Keratinocyte (primary cell): ENCODE measurements at regions not wholly inside any gene's neighbourhood (a gene's known extent, or its start where the extent isn't known, plus 50 kb on each side); places are given as distances from the start of the nearest gene placed in this dataset.

Experiments used
- DNase-seq: peaks from one replicate; pipeline ENCODE4 v3.0.0-alpha.2; 2011; ENCODE audit warnings: low read depth, missing footprints, low spot score
- FAIRE-seq: peaks from 2 replicates; lab custom pipeline; 2011; peaks lifted over from hg19 to GRCh38; lab: Jason Lieb, UNC
- H2AFZ ChIP-seq: 2 replicates; pipeline ENCODE4 v1.6.0; 2012; ENCODE audit warnings: low read length, control low read depth, inconsistent platforms; ENCODE audit not compliant: control insufficient read depth
- H3K27ac ChIP-seq: 2 replicates; pipeline ENCODE4 v1.5.1; 2011; ENCODE audit warnings: low read length; ENCODE audit not compliant: control insufficient read depth, insufficient read depth
- H3K27me3 ChIP-seq: 3 replicates; pipeline ENCODE4 v1.6.0; 2011; ENCODE audit warnings: low read length; ENCODE audit not compliant: control insufficient read depth, insufficient read depth; ENCODE audit errors: extremely low read depth
- H3K36me3 ChIP-seq, 2 experiments: 2 replicates in 1 of 2; 3 replicates in 1 of 2; pipeline ENCODE4 v1.5.1; 2011; ENCODE audit warnings: low read length in 2 of 2, mild to moderate bottlenecking in 1 of 2; ENCODE audit not compliant: control insufficient read depth in 2 of 2, insufficient read depth in 2 of 2; ENCODE audit errors: extremely low read depth in 1 of 2
- H3K4me1 ChIP-seq: 3 replicates; pipeline ENCODE4 v1.5.1; 2011; ENCODE audit warnings: low read length; ENCODE audit not compliant: control insufficient read depth, insufficient read depth; ENCODE audit errors: extremely low read depth
- H3K4me2 ChIP-seq: 3 replicates; pipeline ENCODE4 v1.6.0; 2011; ENCODE audit warnings: low read depth, low read length; ENCODE audit not compliant: control insufficient read depth, insufficient read depth; ENCODE audit errors: extremely low read depth
- H3K4me3 ChIP-seq, 3 experiments: fragments of 200-600 bp in 1 of 3; sonication (generic) in 1 of 3; 2 replicates in 2 of 3; 3 replicates in 1 of 3; pipeline ENCODE4 v1.5.1; 2011 to 2016; ENCODE audit warnings: low read length in 3 of 3, mild to moderate bottlenecking in 3 of 3, control low read depth in 2 of 3, inconsistent platforms in 1 of 3, low read depth in 1 of 3, mixed read lengths in 1 of 3, mixed run types in 1 of 3, moderate library complexity in 1 of 3; ENCODE audit not compliant: control insufficient read depth in 2 of 3, insufficient read depth in 2 of 3; ENCODE audit errors: extremely low read depth in 1 of 3
- H3K79me2 ChIP-seq: 2 replicates; pipeline ENCODE4 v1.6.0; 2012; ENCODE audit warnings: low read length; ENCODE audit not compliant: control insufficient read depth, insufficient read depth
- H3K9ac ChIP-seq: 3 replicates; pipeline ENCODE4 v1.6.0; 2011; ENCODE audit warnings: low read length; ENCODE audit not compliant: control insufficient read depth, insufficient read depth; ENCODE audit errors: extremely low read depth
- H3K9me1 ChIP-seq: 3 replicates; pipeline ENCODE4 v1.6.0; 2011; ENCODE audit warnings: low read length; ENCODE audit not compliant: control insufficient read depth, insufficient read depth; ENCODE audit errors: extremely low read depth
- H3K9me3 ChIP-seq: 2 replicates; pipeline ENCODE4 v1.5.1; 2012; ENCODE audit warnings: low read depth, low read length; ENCODE audit not compliant: control insufficient read depth
- H4K20me1 ChIP-seq: 3 replicates; pipeline ENCODE4 v1.6.0; 2011; ENCODE audit warnings: low read length; ENCODE audit not compliant: control insufficient read depth, insufficient read depth; ENCODE audit errors: extremely low read depth
- CTCF ChIP-seq, 3 experiments: IDR thresholded peaks in 1 of 3; conservative IDR thresholded peaks in 1 of 3; optimal IDR thresholded peaks in 1 of 3; 2 replicates in 2 of 3; 3 replicates in 1 of 3; pipeline versions ENCODE3 to v1.5.1; 2011; ENCODE audit warnings: low read length in 3 of 3, mild to moderate bottlenecking in 3 of 3, moderate library complexity in 2 of 3, control low read depth in 1 of 3, inconsistent platforms in 1 of 3; ENCODE audit not compliant: insufficient read depth in 2 of 3; ENCODE audit errors: extremely low read depth in 1 of 3
- EZH2 ChIP-seq: IDR thresholded peaks from one replicate; pipeline ENCODE4 v1.6.1; 2012; ENCODE audit warnings: inconsistent platforms, mild to moderate bottlenecking, low read length, moderate library complexity
- dilution Hi-C: fragments of 300-500 bp; cut with MboI; formaldehyde crosslinking; loops from one replicate; pipeline ENCODE4 v1.7.0; 2020; ENCODE audit warnings: low sequenced_read_pairs; ENCODE audit not compliant: extremely low pct_ligation_motif_present

GRCh38 chr13:62767473-62767872, 1351.8 kb upstream of the PCDH20 start:
- Histone ChIP-seq H3K9me3 (peaks cover 2% of the 10 kb centered on the region), H3K27me3 (no peaks in the 10 kb centered on the region), H3K9me1 (no peaks in the 10 kb centered on the region), H2AFZ (no peak overlapping the region), H3K9ac (no peak overlapping the region), H3K79me2 (no peaks in the 10 kb centered on the region), H3K4me2 (no peak overlapping the region), H3K36me3 (no peaks in the 10 kb centered on the region), H4K20me1 (no peaks in the 10 kb centered on the region), H3K4me3 (no peak overlapping the region), H3K4me1 (no peaks in the 10 kb centered on the region), H3K27ac (no peak overlapping the region)
- dilution Hi-C loops = no loop called here
- no peak for TF ChIP-seq EZH2
- no peak for TF ChIP-seq CTCF (optimal IDR thresholded peaks at IDR 0.05 in 1 of 3, IDR thresholded peaks at IDR 0.05 in 1 of 3, conservative IDR thresholded peaks at IDR 0.05 in 1 of 3; ENCODE audit: extremely low read depth in 1 of 3, insufficient read depth in 2 of 3, low read length in 3 of 3)
- DNase-seq (no peak), FAIRE-seq (no peak)

- H2AFZ ChIP-seq = no peak overlapping the region
- DNase-seq (no peak), FAIRE-seq (no peak)
- no peak for TF ChIP-seq EZH2
- no peak for TF ChIP-seq CTCF (optimal IDR thresholded peaks at IDR 0.05 in 1 of 3, IDR thresholded peaks at IDR 0.05 in 1 of 3, conservative IDR thresholded peaks at IDR 0.05 in 1 of 3; ENCODE audit: extremely low read depth in 1 of 3, insufficient read depth in 2 of 3, low read length in 3 of 3)
- no peak overlapping the region for H3K4me2 ChIP-seq
- H3K27ac ChIP-seq = no peak overlapping the region
- no peaks in the 10 kb centered on the region for H3K36me3 ChIP-seq
- no peaks in the 10 kb centered on the region for H3K4me1 ChIP-seq
- dilution Hi-C loops = no loop called here
- no peak overlapping the region for H3K9ac ChIP-seq
- no peaks in the 10 kb centered on the region for H4K20me1 ChIP-seq
- no peaks in the 10 kb centered on the region for H3K9me1 ChIP-seq
- H3K27me3 ChIP-seq = no peaks in the 10 kb centered on the region
- no peaks in the 10 kb centered on the region for H3K9me3 ChIP-seq
- H3K79me2 ChIP-seq = no peaks in the 10 kb centered on the region
- H3K4me3 ChIP-seq = no peak overlapping the region
These were observed 1345.1 kb upstream of the PCDH20 start for GRCh38 chr13:62760724-62761123.
